Epithelial cell of esophagus (primary cell): ENCODE measurements at regions not wholly inside any gene's neighbourhood (a gene's known extent, or its start where the extent isn't known, plus 50 kb on each side); places are given as distances from the start of the nearest gene placed in this dataset.
"Not testable (repeated sequence)": the region's sequence is repeated elsewhere in the genome, so short reads cannot be mapped to it uniquely, and the experiment has no call there.

Experiments
- DNase-seq: peaks from one replicate; pipeline ENCODE4 v3.0.0; 2010; ENCODE audit warnings: low read depth
- H3K4me3 ChIP-seq: 2 replicates; pipeline ENCODE4 v1.5.1; 2011; ENCODE audit warnings: mild to moderate bottlenecking, low read length, control low read depth
- CTCF ChIP-seq: IDR thresholded peaks from 2 replicates; pipeline ENCODE4 v1.5.1; 2011; ENCODE audit warnings: low read depth, mild to moderate bottlenecking, low read length, control low read depth, inconsistent platforms; ENCODE audit not compliant: insufficient read depth; ENCODE audit errors: missing control alignments

DNA sequence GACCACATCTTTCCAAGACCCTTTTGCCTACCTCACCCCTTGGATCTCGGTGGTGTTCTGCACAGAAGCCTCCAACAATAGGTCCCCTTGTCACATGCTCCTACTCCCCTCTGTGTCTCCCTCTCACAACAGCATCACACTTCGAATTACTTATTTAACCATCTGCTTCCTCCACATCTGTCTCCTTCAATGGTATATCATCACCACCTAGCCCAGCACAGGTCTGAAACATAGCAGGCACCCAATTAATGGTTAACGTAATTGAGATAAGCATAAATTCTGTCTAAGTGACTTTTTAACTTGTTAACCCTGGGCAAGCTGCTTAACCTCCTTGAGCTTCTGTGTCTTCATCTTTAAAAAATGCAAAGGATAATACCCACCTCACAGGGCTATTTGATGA lies 100.3 kb upstream of the BARHL2 start:
- DNase-seq = no peak
- no peak for TF ChIP-seq CTCF
- no peak overlapping the region for H3K4me3 ChIP-seq

- H3K4me3 ChIP-seq, DNase-seq: not testable (repeated sequence)
Observed at GRCh38 chr1:90812237-90812636, 95.1 kb upstream of the BARHL2 start.

DNA sequence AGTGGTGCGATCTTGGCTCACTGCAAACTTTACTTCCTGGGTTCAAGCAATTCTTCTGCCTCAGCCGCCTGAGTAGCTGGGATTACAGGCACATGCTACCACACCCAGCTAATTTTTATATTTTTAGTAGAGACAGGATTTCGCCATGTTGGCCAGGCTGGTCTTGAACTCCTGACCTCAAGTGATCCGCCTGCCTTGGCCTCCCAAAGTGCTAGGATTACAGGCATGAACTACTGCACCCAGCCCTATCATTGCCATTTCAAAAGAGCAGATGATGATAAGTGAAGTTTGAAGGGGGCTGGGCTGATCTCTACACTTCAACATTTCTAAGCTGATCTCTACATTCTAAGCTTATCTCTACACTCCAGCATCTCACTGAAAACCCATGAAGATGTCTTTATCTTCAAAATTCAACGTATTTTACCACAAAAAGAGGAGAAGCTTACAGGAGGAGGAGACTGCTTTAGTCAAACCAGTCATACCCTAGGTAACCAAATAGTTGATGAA lies 94.4 kb upstream of the BARHL2 start:
- not testable (repeated sequence) for H3K4me3 ChIP-seq, DNase-seq

DNA sequence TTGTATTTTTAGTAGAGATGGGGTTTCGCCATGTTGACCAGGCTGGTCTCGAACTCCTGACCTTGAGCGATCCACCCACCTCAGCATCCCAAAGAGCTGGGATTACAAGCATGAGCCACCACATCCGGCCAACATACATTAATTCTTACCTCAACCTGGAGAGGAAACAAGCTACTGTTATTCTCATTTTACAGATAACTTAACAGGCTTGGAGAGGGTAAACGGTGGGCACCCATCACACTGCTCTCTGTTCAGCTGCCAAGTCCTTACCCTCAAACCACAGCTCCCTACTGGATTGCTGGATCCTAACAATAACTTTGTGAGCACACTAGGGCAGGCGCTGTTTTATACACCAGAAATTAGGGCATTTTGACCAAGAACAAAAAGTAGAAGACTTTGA lies 93.6 kb upstream of the BARHL2 start:
- no peak for DNase-seq
- TF ChIP-seq CTCF = no peak
- no peak overlapping the region for H3K4me3 ChIP-seq

DNA sequence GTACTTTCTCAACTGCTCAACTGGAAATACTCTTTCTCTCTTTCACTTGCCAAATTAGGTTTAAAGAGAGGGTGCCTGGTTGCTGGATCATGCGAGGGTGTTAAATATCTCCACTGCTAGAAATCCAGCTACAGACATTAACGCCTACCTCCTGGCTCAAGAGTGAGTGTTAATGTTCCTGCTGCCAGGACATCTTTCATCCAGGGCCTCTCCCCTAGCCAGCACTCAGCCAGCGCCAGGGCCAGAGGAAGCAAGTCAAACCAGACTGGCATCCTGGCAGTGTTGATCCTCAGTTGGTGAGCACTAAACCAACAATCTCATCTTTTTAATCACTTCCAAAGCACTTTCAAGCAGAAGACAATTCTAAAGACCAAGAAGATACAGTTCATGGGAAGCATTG lies 92.9 kb upstream of the BARHL2 start:
- TF ChIP-seq CTCF = no peak
- H3K4me3 ChIP-seq = no peak overlapping the region
- no peak for DNase-seq

GRCh38 chr1:90809093-90809492 lies 92.0 kb upstream of the BARHL2 start:
- no peak for TF ChIP-seq CTCF
- H3K4me3 ChIP-seq = no peak overlapping the region

DNA sequence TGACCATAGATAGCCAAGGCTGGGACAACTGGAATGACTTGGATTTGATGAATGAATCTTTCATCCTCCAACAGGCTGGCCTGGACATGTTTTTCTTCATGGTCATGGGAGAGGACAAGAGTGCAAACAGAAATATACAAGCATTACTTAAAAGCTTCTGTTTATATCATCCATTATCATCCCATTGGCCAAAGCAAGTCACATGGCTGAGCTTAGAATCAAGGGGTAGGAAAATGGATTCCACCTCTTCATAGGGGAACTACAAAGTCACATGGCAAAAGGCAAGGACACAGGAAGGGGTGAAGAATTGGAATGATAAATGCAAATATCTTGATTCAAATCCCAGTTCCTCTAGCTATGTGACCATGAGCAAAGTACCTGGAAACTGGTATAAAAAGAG lies 90.2 kb upstream of the BARHL2 start:
- no peak for TF ChIP-seq CTCF
- H3K4me3 ChIP-seq = no peak overlapping the region
- DNase-seq = no peak

More at GRCh38 chr1:90809093-90809492, 92.0 kb upstream of the BARHL2 start:
- no peak for DNase-seq

DNA sequence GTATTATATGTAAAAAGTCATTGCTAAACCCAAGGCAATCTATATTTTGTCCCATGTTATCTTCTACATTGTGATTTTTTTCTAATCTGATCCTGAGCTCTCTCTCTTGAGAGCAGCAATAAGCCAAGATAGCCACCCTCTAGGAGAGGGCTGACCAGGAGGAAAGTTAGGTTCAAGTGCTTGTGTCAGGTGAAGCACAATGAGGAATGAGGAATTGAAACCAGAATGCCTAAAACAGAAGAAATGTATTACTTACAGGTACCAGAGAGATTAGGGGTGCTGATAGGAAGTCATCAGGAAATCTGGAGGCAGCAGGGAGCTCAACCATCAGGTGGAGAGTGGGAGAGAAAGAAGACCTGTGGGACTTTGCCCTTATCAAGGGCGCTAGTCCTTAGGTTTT lies 85.5 kb upstream of the BARHL2 start:
- no peak overlapping the region for H3K4me3 ChIP-seq
- TF ChIP-seq CTCF = no peak
- no peak for DNase-seq
